Neutrophil (primary cell): ENCODE measurements at regions not wholly inside any gene's neighbourhood (a gene's known extent, or its start where the extent isn't known, plus 50 kb on each side); places are given as distances from the start of the nearest gene placed in this dataset.

Experiments
- H3K27ac ChIP-seq: fragments of 200-600 bp; sonication (generic); 2 replicates; pipeline ENCODE4 v1.5.1; 2016; ENCODE audit warnings: mild to moderate bottlenecking, moderate library complexity
- H3K27me3 ChIP-seq: fragments of 200-600 bp; sonication (generic); 2 replicates; pipeline ENCODE4 v1.6.0; 2016; ENCODE audit warnings: mild to moderate bottlenecking
- H3K36me3 ChIP-seq: fragments of 200-600 bp; sonication (generic); 2 replicates; pipeline ENCODE4 v1.5.1; 2017
- H3K4me1 ChIP-seq, 2 experiments: fragments of 200-600 bp in 1 of 2; sonication (generic) in 1 of 2; 1 replicate in 1 of 2; 2 replicates in 1 of 2; pipeline versions ENCODE4 v1.5.1 to v1.6.1; 2013 to 2016; ENCODE audit warnings: low read depth in 1 of 2, low read length in 1 of 2, mild to moderate bottlenecking in 1 of 2, moderate library complexity in 1 of 2; ENCODE audit not compliant: control insufficient read depth in 1 of 2, insufficient read depth in 1 of 2
- H3K4me3 ChIP-seq, 2 experiments: fragments of 200-600 bp in 1 of 2; sonication (generic) in 1 of 2; 1 replicate in 1 of 2; 2 replicates in 1 of 2; pipeline ENCODE4 v1.5.1; 2013 to 2016; ENCODE audit warnings: low read depth in 1 of 2, low read length in 1 of 2, mild to moderate bottlenecking in 1 of 2, moderate library complexity in 1 of 2
- H3K9me3 ChIP-seq: fragments of 200-600 bp; sonication (generic); 2 replicates; pipeline ENCODE4 v1.5.1; 2016
- CTCF ChIP-seq: fragments of 200-600 bp; sonication (generic); IDR thresholded peaks from 2 replicates; pipeline ENCODE4 v1.5.1; 2016; ENCODE audit warnings: antibody characterized with exemption

- Histone ChIP-seq H3K36me3 (no peaks in the 10 kb centered on the region), H3K4me1 (no peaks in the 10 kb centered on the region), H3K27ac (no peak overlapping the region), H3K27me3 (no peaks in the 10 kb centered on the region), H3K4me3 (no peak overlapping the region), H3K9me3 (no peaks in the 10 kb centered on the region)
- no peak for TF ChIP-seq CTCF
Observed at GRCh38 chr10:120641695-120642094, 184.7 kb downstream of the PLPP4 start.

GRCh38 chr10:120643351-120643750 lies 186.3 kb downstream of the PLPP4 start:
- Histone ChIP-seq H3K9me3 (no peaks in the 10 kb centered on the region), H3K27ac (no peak overlapping the region), H3K27me3 (no peaks in the 10 kb centered on the region), H3K4me3 (no peak overlapping the region), H3K36me3 (no peaks in the 10 kb centered on the region), H3K4me1 (no peaks in the 10 kb centered on the region)
- TF ChIP-seq CTCF, result no peak

GRCh38 chr10:120644556-120645410 lies 187.8 kb downstream of the PLPP4 start:
- Histone ChIP-seq H3K9me3 (no peaks in the 10 kb centered on the region), H3K27ac (no peak overlapping the region), H3K36me3 (no peaks in the 10 kb centered on the region), H3K27me3 (no peaks in the 10 kb centered on the region), H3K4me1 (no peaks in the 10 kb centered on the region), H3K4me3 (no peak overlapping the region)
- TF ChIP-seq CTCF, result no peak

- Histone ChIP-seq H3K27ac (no peak overlapping the region), H3K4me1 (no peaks in the 10 kb centered on the region), H3K9me3 (no peaks in the 10 kb centered on the region), H3K27me3 (no peaks in the 10 kb centered on the region), H3K4me3 (no peak overlapping the region), H3K36me3 (no peaks in the 10 kb centered on the region)
- TF ChIP-seq CTCF, result no peak
Observed at GRCh38 chr10:120646159-120646732, 189.2 kb downstream of the PLPP4 start.

GRCh38 chr10:120646738-120647456 lies 189.9 kb downstream of the PLPP4 start:
- TF ChIP-seq CTCF, result no peak
- Histone ChIP-seq H3K4me3 (no peak overlapping the region), H3K27ac (no peak overlapping the region), H3K36me3 (no peaks in the 10 kb centered on the region), H3K4me1 (no peaks in the 10 kb centered on the region), H3K27me3 (no peaks in the 10 kb centered on the region), H3K9me3 (no peaks in the 10 kb centered on the region)
